GDM1 (cell line): ENCODE measurements at regions not wholly inside any gene's neighbourhood (a gene's known extent, or its start where the extent isn't known, plus 50 kb on each side); places are given as distances from the start of the nearest gene placed in this dataset.
"Not testable (repeated sequence)": the region's sequence is repeated elsewhere in the genome, so short reads cannot be mapped to it uniquely, and the experiment has no call there.

Experiments
- DNase-seq: peaks from one replicate; lab custom pipeline; 2025; lab: John Stamatoyannopoulos, UW

DNA sequence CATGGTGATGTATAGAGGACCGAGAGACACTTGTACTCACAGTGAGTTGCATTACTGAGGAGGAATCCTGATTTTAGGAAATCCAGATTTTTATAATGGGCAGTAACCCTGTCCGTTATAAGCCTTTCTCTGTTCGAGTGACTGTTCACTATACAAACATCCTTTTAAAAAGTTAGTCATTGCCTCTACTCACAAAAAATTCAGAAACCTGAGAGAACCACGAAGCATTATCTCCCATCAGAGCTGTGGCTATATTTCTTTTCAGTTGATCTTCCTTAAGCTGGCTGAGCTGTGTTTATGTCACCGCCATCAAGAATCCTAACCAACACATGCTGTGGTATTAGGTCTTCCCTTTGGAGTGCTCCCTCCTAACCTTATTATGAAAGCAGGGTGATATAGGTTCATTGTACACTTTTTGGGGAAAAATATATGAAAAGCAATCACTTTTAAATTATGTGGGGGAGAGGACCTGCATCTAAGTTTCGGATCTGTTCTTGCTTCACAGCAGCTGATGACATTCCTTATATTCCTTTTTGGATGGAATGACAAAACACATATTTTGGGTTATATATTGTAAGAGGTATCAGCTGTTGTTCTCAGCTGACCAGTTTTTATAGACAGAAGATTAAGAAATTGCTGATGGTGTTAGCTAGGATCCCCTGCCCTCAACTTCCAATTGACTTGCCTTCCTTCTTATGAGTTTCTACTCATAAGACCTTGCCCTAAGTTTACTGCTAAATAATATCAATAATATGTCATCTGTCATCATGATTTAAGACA, 465.9 kb upstream of the RASGRP1 start:
- no peak for DNase-seq

DNA sequence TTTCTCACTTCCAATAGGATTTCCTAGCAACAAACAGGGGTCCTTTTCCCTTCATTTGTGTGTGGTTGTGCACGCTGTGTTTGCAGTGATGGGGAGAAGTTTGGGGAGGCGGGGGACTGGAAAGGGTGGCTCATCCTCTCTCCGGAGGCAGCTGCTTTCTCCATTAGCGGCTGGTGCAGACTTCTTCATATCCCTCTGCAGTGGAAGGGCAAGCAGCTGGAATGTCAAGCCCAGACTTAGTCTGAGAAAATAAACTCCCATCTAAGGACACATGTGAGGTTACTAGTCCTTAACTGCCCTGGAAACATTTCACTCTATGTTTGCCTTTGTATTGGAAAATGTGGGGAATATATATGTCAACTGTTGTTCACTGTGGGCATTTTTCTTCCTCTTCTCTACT, 467.0 kb upstream of the RASGRP1 start:
- DNase-seq: no peak

DNA sequence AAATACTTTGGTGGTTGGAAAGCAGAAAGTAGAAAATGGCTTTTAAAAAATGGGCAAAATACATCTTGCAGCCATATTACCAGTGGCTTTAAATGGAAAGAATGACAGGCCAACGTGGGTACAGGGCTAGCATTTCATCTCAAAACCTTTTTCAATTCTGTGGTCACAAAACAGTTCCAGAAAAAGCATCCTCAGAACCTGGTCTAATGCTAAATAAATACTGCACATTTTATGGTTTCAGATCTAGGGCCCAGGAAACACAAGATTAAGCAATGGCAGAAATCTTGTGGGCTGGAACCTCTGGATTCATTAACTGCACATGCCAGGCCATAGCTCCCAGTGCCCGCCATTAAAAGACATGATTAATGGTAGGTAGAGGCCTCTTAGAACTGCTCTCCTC, 470.2 kb upstream of the RASGRP1 start:
- DNase-seq: no peak

- not testable (repeated sequence) for DNase-seq
These were observed 473.0 kb upstream of the RASGRP1 start for GRCh38 chr15:39037611-39038010.

DNA sequence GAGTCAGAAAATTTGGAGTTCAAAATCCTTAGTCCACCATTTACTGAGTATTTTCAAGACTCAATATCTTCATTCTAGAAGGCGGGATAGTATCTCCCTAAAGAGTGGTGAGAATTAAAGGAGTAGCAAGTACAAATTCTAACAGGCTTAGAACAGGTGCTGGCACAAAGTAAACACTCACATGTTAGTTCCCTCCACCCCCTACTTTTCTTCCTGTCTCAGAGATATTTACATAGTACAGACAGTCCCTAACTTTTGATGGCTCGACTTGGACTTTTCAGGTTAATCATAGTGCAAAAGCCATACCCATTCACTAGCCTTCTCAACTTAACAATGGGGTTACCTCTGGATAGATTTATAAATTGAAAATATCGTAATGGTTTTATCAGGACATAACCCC, 476.2 kb upstream of the RASGRP1 start:
- no peak for DNase-seq

GRCh38 chr15:39041979-39042495, 477.4 kb upstream of the RASGRP1 start:
- no peak for DNase-seq

DNA sequence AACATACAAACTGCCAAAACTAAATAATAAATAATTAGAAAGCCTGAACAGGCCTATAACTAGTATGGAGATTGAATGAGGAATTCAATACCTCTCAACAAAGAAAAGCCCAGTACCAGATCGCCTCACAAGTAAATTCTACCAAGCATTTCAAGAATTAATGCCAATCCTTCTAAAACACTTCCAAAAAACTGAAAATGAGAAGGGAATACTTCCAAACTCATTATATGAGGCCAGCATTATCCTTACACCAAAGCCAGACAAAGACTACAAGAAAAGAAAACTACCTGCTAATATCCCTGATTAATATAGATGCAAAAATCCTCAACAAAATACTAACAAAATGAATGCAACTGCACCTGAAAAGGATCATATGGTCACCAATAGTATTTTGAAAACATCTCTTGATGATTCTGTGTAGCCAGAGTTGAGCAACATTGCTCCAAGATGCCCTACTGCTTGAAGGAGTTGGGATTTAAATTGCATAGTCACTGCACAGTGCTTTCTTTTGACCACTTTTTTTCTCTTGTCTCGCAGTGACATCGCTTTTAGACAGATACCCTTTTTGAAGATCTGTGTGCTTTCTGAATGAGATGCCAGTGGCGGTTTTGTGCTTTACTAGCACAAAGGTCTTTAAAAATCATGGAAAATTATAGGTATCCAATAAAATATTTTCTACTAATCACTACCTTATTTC, 487.2 kb upstream of the RASGRP1 start:
- no peak for DNase-seq

- DNase-seq: no peak
These were observed 487.7 kb upstream of the RASGRP1 start for GRCh38 chr15:39052323-39052705.

DNA sequence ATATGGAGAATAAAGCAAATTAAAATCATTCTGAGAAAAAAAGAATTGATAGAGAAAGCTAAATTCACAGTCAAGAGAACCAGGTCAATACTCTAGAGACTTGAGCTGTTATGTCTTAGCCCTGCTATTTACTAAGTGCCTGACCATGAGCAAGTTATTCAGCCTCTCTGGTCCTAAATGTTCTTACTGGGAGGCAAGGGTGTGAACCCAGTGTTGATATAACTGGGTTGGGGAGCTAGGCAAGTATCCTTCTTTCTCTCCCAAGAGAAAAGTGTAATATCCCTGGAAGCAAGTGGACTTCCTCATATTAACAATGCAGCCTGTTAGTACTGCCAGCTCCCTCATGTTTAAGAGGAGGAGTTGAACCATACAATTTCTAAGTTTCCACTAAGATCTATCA, 488.9 kb upstream of the RASGRP1 start:
- DNase-seq: no peak

GRCh38 chr15:39054128-39054732, 489.6 kb upstream of the RASGRP1 start:
- DNase-seq: no peak

GRCh38 chr15:39056357-39056756, 491.7 kb upstream of the RASGRP1 start:
- no peak for DNase-seq

DNA sequence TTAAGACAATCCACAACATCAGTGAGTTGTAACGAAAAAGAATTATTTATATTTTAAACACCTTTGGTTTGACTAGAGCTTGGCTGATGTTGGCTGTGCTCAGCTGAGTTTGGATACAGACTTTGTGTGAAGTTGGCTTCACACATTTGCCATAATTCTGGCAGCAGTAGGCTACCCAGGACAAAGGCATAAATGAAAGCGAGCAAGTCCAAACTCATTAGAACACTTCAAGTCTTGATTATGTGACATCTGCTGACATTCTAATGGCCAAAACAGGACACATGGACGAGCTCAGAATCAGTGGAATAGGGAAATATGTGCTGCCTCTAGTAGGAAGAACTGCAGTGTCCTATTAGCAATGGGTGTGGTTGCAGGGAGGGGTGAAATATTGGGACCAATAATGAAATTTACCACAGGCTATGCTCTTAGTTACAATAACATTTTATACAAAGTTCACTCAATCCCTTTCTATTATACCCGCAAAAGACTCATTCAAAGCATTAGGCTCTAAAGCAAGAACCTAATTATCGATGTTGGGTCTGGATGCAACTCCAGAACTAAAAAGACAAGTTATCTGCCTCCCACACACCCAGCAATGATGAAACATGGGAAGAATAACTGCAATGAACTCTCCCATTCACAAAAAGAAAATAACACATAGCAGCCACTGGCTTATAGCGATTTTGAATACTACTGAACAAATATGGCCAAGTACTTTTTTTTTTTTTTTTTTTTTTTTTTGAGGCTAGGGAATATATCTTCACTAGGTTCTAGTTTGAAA, 493.9 kb upstream of the RASGRP1 start:
- no peak for DNase-seq

- no peak for DNase-seq
These were observed 495.3 kb upstream of the RASGRP1 start for GRCh38 chr15:39059917-39060316.

- no peak for DNase-seq
These were observed 497.4 kb upstream of the RASGRP1 start for GRCh38 chr15:39061952-39062464.

DNA sequence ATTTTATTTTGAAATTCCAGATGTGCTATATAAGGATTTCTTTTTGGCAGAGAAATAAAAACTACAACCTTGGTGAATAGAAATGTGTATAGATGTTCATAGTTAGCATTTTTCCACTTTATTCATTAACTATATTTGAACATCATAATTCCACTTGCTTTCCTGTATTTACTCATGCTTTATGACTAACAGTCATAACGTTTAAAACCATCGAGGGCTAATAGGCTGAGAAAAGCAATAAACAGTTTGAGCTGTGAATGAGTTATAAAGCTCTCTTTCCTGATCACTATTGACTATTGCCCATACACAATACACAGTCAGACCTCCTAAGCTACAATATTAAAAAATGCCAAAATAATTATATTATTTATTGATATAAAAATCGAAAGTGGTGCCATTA, 502.1 kb upstream of the RASGRP1 start:
- DNase-seq: no peak

- DNase-seq: no peak
These were observed 506.4 kb upstream of the THBS1 start for GRCh38 chr15:39074341-39074985.

DNA sequence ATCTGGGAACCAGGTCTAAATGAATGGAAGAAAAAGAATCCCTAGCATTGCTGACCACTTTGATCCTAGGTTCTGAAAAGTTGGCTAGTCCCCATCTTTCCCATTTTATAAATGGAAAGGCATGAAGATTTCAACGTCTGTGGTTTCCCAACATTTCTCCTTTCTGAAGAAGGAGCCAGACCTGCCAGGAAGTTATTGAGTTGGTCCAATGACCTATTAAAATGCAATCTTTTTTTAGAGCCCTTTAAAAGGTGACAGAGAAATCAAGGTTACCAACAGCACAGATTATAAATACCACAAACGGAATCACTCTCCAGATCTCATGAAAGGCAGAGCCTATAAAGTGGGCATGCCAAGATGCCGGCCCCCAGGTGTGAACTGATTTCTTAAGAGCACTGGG, 505.6 kb upstream of the THBS1 start:
- no peak for DNase-seq

GRCh38 chr15:39075756-39076341, 505.0 kb upstream of the THBS1 start:
- no peak for DNase-seq

- no peak for DNase-seq
These were observed 502.9 kb upstream of the THBS1 start for GRCh38 chr15:39078026-39078425.

DNA sequence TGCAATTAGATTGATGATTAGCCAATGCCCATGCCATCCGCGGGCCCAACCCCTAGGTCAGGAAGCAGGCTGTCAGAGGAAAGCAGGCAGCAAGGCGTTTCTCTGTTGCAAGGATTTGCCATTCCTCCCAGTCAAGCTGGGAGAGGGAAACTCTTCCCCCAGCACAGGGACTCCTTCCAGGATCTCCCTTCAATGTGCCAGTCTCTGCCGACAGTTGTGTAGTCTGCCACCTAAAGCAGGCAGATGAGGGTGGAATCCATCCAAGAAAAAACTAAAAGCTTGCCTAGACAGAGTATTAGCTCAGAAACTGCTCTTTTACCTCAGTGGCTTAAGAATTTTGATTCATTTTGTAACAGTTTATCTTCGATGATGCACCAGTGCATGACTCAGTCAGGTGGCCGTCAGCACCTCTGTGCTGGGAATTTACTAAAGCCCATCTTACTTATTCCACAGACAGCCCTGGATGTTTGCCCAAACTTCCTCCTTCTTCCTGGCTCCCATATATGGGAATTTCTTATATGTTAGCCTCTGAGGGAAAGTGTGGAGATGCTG, 501.5 kb upstream of the THBS1 start:
- DNase-seq: no peak

DNA sequence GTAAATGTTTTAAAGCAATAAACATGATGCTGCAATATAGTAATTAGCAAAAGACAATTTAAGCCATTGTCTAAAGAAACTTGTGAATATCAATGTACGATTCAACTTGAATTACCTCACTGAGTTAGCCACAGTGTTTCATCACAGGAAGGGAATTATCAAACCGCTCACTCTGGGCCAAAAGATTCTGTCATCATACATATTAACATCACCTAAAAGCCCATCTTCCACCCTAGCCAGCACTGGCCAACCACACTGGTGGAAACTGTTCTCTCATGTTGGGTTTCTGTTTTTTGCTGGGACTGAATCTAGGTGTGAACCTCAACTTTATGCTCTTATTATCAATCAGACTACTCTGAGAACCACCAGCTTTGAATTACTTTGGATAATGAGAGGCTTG, 497.7 kb upstream of the THBS1 start:
- no peak for DNase-seq
